Esophagus muscularis mucosa (tissue), 4 donors: ENCODE measurements at regions not wholly inside any gene's neighbourhood (a gene's known extent, or its start where the extent isn't known, plus 50 kb on each side); places are given as distances from the start of the nearest gene placed in this dataset.

Experiments used
- EP300 ChIP-seq: sonication (generic); formaldehyde crosslinking; IDR thresholded peaks from one replicate; pipeline ENCODE4 v1.6.1; 2017; ENCODE audit warnings: antibody characterized with exemption
- POLR2A ChIP-seq: fragments of 450-650 bp; IDR thresholded peaks from one replicate; pipeline ENCODE4 v1.6.1; 2017; ENCODE audit warnings: antibody characterized with exemption, moderate library complexity, mild to moderate bottlenecking, low read depth
- POLR2AphosphoS5 ChIP-seq, 2 donors: sonication (generic); formaldehyde crosslinking; IDR thresholded peaks; one replicate each; pipeline ENCODE4 v1.6.1; 2017; ENCODE audit warnings: antibody characterized with exemption in 2 of 2
- TF ChIP-seq, protein P1 (sequence below), 3 experiments: fragments of 200-600 bp in 2 of 3; fragments of 450-650 bp in 1 of 3; sonication (generic) in 2 of 3; IDR thresholded peaks; one replicate each; pipeline ENCODE4 v1.5.1; 2017 to 2019; ENCODE audit warnings: antibody characterized with exemption in 3 of 3, mild to moderate bottlenecking in 2 of 3, moderate library complexity in 1 of 3

DNA sequence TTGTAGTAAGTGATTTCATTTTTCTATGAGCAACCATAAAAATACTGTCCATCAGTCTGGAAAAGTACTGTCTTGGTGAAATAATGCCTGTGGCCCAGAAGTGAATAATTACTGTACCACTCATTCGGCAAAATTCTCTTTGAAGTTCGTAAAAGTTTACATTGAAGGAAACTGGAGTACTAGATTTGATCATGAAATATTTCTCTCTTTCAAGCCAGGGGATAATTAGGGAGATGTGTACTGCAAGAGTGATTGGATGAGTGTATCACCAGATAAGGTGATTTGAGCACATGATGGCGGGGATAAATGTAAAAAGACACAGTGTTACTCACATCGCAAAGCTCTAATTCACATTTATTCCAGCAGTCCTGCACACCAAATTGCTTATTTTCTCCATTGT, 883.2 kb upstream of the PIK3C3 start:
- TF ChIP-seq POLR2A: no peak
- no peak for TF ChIP-seq POLR2AphosphoS5 (IDR thresholded peaks at IDR 0.05)
- TF ChIP-seq, protein P1, sequence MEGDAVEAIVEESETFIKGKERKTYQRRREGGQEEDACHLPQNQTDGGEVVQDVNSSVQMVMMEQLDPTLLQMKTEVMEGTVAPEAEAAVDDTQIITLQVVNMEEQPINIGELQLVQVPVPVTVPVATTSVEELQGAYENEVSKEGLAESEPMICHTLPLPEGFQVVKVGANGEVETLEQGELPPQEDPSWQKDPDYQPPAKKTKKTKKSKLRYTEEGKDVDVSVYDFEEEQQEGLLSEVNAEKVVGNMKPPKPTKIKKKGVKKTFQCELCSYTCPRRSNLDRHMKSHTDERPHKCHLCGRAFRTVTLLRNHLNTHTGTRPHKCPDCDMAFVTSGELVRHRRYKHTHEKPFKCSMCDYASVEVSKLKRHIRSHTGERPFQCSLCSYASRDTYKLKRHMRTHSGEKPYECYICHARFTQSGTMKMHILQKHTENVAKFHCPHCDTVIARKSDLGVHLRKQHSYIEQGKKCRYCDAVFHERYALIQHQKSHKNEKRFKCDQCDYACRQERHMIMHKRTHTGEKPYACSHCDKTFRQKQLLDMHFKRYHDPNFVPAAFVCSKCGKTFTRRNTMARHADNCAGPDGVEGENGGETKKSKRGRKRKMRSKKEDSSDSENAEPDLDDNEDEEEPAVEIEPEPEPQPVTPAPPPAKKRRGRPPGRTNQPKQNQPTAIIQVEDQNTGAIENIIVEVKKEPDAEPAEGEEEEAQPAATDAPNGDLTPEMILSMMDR (IDR thresholded peaks at IDR 0.05): no peak
- TF ChIP-seq EP300: no peak
